ENCODE measurements at regions not wholly inside any gene's neighbourhood (a gene's known extent, or its start where the extent isn't known, plus 50 kb on each side); places are given as distances from the start of the nearest gene placed in this dataset.
"Not testable (repeated sequence)": the region's sequence is repeated elsewhere in the genome, so short reads cannot be mapped to it uniquely, and the experiment has no call there.

GRCh38 chr2:195330513-195330956 lies 326.5 kb upstream of the SLC39A10 start:
- H3K36me3 ChIP-seq, result no peaks in the 10 kb centered on the region
- H3K9me3 ChIP-seq, result no peaks in the 10 kb centered on the region
- no peak overlapping the region for H3K27ac ChIP-seq
- TF ChIP-seq CTCF (IDR thresholded peaks at IDR 0.05), result no peak
- H3K27me3 ChIP-seq, result no peaks in the 10 kb centered on the region
- no peak overlapping the region for H3K4me3 ChIP-seq (ENCODE audit: low read depth in 1 of 2, low read length in 1 of 2)
- no peaks in the 10 kb centered on the region for H3K4me1 ChIP-seq (ENCODE audit: control insufficient read depth in 1 of 2, insufficient read depth in 1 of 2, low read depth in 1 of 2, low read length in 1 of 2)

GRCh38 chr2:195329784-195330183 lies 327.2 kb upstream of the SLC39A10 start:
- H3K4me1 ChIP-seq (ENCODE audit: control insufficient read depth in 1 of 2, insufficient read depth in 1 of 2, low read depth in 1 of 2, low read length in 1 of 2); H3K27me3 ChIP-seq; H3K27ac ChIP-seq; H3K36me3 ChIP-seq; H3K9me3 ChIP-seq; H3K4me3 ChIP-seq (ENCODE audit: low read depth in 1 of 2, low read length in 1 of 2): not testable (repeated sequence)

GRCh38 chr2:195326537-195326936 lies 330.5 kb upstream of the SLC39A10 start:
- Histone ChIP-seq H3K9me3 (no peaks in the 10 kb centered on the region), H3K36me3 (no peaks in the 10 kb centered on the region), H3K4me1 (ENCODE audit: control insufficient read depth in 1 of 2, insufficient read depth in 1 of 2, low read depth in 1 of 2, low read length in 1 of 2) (no peaks in the 10 kb centered on the region), H3K27me3 (no peaks in the 10 kb centered on the region), H3K4me3 (ENCODE audit: low read depth in 1 of 2, low read length in 1 of 2) (no peak overlapping the region), H3K27ac (no peak overlapping the region)
- no peak for TF ChIP-seq CTCF (IDR thresholded peaks at IDR 0.05)

GRCh38 chr2:195322324-195322723 lies 334.7 kb upstream of the SLC39A10 start:
- H3K27me3 ChIP-seq, result no peaks in the 10 kb centered on the region
- H3K27ac ChIP-seq, result no peak overlapping the region
- H3K9me3 ChIP-seq, result no peaks in the 10 kb centered on the region
- no peak overlapping the region for H3K4me3 ChIP-seq (ENCODE audit: low read depth in 1 of 2, low read length in 1 of 2)
- TF ChIP-seq CTCF (IDR thresholded peaks at IDR 0.05), result no peak
- H3K36me3 ChIP-seq, result no peaks in the 10 kb centered on the region
- no peaks in the 10 kb centered on the region for H3K4me1 ChIP-seq (ENCODE audit: control insufficient read depth in 1 of 2, insufficient read depth in 1 of 2, low read depth in 1 of 2, low read length in 1 of 2)

- Histone ChIP-seq H3K27me3 (no peaks in the 10 kb centered on the region), H3K27ac (no peak overlapping the region), H3K36me3 (no peaks in the 10 kb centered on the region), H3K4me1 (ENCODE audit: control insufficient read depth in 1 of 2, insufficient read depth in 1 of 2, low read depth in 1 of 2, low read length in 1 of 2) (no peaks in the 10 kb centered on the region), H3K4me3 (ENCODE audit: low read depth in 1 of 2, low read length in 1 of 2) (no peak overlapping the region), H3K9me3 (no peaks in the 10 kb centered on the region)
- TF ChIP-seq CTCF (IDR thresholded peaks at IDR 0.05), result no peak
These were observed 336.5 kb upstream of the SLC39A10 start for GRCh38 chr2:195320413-195320973.

GRCh38 chr2:195319548-195320412 lies 337.2 kb upstream of the SLC39A10 start:
- Histone ChIP-seq H3K36me3 (no peaks in the 10 kb centered on the region), H3K9me3 (no peaks in the 10 kb centered on the region), H3K27ac (no peak overlapping the region), H3K4me3 (ENCODE audit: low read depth in 1 of 2, low read length in 1 of 2) (no peak overlapping the region), H3K27me3 (no peaks in the 10 kb centered on the region), H3K4me1 (ENCODE audit: control insufficient read depth in 1 of 2, insufficient read depth in 1 of 2, low read depth in 1 of 2, low read length in 1 of 2) (no peaks in the 10 kb centered on the region)
- TF ChIP-seq CTCF (IDR thresholded peaks at IDR 0.05), result no peak
